ENCODE measurements at regions not wholly inside any gene's neighbourhood (a gene's known extent, or its start where the extent isn't known, plus 50 kb on each side); places are given as distances from the start of the nearest gene placed in this dataset.

DNA sequence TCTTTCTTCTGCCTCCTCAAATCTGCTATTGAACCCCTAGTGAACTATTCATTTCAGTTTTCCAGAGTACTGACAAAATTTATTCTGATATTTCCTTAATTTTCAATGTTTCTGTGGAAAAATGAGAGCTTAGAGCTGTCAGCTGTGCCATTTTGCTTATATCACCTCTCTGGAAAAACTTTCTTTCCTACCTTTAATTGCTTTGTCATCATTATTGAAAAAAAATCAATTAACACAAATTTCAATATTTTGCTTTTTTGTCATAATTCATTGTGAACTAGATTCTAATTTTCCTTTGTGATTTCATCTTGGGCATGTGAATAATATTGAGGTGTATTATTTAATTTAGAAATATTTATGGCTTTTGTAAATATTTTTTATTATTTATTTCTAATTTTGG is 126.5 kb downstream of the C1orf94 start:
- Histone ChIP-seq H3K9me3 (no peaks in the 10 kb centered on the region), H3K4me1 (no peaks in the 10 kb centered on the region), H3K27ac (no peak overlapping the region), H3K4me2 (no peak overlapping the region), H3K4me3 (no peak overlapping the region)
- ChIA-PET CTCF (no interaction called here), POLR2A (no interaction called here)
- DNase-seq (ENCODE audit: low read depth in 1 of 2, low spot score in 1 of 2): no peak
- TF ChIP-seq MAFK (IDR thresholded peaks at IDR 0.05; ENCODE audit: partially characterized antibody): peak; percentile 57
- TF ChIP-seq SMC3 (IDR thresholded peaks at IDR 0.05): no peak
- no peak for FAIRE-seq
- no peak for ATAC-seq

DNA sequence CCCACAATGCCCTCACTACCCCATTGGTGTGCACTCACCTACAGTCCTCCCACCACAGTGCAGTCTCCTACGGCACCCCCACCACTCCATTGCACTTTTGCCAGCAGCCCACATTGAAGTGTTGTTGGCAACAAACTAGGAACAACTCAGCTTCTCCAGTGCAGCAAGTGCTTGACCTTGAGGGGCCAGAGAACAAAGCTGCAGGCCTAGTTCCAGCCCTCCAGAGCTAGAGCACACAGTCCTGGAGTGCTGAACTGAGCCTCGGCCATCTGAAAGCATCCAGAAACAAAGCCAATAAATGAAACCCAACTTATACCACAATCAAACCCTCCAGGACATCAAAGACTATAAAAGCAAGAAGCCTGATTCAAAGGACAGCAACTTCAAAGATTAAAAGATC is 129.9 kb downstream of the C1orf94 start:
- Histone ChIP-seq H3K4me2 (no peak overlapping the region), H3K4me3 (no peak overlapping the region), H3K9me3 (no peaks in the 10 kb centered on the region), H3K27ac (no peak overlapping the region), H3K4me1 (no peaks in the 10 kb centered on the region)
- no peak for TF ChIP-seq PHF8 (IDR thresholded peaks at IDR 0.05; ENCODE audit: borderline replicate concordance, low read depth)
- TF ChIP-seq, protein P1, sequence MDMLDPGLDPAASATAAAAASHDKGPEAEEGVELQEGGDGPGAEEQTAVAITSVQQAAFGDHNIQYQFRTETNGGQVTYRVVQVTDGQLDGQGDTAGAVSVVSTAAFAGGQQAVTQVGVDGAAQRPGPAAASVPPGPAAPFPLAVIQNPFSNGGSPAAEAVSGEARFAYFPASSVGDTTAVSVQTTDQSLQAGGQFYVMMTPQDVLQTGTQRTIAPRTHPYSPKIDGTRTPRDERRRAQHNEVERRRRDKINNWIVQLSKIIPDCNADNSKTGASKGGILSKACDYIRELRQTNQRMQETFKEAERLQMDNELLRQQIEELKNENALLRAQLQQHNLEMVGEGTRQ (IDR thresholded peaks at IDR 0.05): no peak
- TF ChIP-seq HOXB13 (CRISPR knock-in tag; IDR thresholded peaks at IDR 0.05; ENCODE audit: low read depth): no peak
- no peak for TF ChIP-seq BHLHE40 (IDR thresholded peaks at IDR 0.05; ENCODE audit: low read depth, low read length)
- no peak for TF ChIP-seq RFX5 (IDR thresholded peaks at IDR 0.05)
- no peak for TF ChIP-seq CEBPB (IDR thresholded peaks at IDR 0.05)
- TF ChIP-seq HOXB5 (CRISPR knock-in tag; IDR thresholded peaks at IDR 0.05): no peak
- no peak for TF ChIP-seq FOXS1 (CRISPR knock-in tag; IDR thresholded peaks at IDR 0.05)
- TF ChIP-seq HDAC2 (IDR thresholded peaks at IDR 0.05): no peak
- TF ChIP-seq, protein P2, sequence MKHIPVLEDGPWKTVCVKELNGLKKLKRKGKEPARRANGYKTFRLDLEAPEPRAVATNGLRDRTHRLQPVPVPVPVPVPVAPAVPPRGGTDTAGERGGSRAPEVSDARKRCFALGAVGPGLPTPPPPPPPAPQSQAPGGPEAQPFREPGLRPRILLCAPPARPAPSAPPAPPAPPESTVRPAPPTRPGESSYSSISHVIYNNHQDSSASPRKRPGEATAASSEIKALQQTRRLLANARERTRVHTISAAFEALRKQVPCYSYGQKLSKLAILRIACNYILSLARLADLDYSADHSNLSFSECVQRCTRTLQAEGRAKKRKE (CRISPR knock-in tag; IDR thresholded peaks at IDR 0.05; ENCODE audit: low read depth): no peak
- TF ChIP-seq CHD4 (IDR thresholded peaks at IDR 0.05; ENCODE audit: borderline replicate concordance): no peak
- TF ChIP-seq, protein P3, sequence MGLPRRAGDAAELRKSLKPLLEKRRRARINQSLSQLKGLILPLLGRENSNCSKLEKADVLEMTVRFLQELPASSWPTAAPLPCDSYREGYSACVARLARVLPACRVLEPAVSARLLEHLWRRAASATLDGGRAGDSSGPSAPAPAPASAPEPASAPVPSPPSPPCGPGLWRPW (IDR thresholded peaks at IDR 0.05): no peak
- TF ChIP-seq JUN (IDR thresholded peaks at IDR 0.05): no peak
- TF ChIP-seq NPAS2 (CRISPR knock-in tag; IDR thresholded peaks at IDR 0.05; ENCODE audit: borderline replicate concordance): no peak
- TF ChIP-seq, protein P4, sequence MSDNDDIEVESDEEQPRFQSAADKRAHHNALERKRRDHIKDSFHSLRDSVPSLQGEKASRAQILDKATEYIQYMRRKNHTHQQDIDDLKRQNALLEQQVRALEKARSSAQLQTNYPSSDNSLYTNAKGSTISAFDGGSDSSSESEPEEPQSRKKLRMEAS (IDR thresholded peaks at IDR 0.05): no peak
- TF ChIP-seq, protein P5, sequence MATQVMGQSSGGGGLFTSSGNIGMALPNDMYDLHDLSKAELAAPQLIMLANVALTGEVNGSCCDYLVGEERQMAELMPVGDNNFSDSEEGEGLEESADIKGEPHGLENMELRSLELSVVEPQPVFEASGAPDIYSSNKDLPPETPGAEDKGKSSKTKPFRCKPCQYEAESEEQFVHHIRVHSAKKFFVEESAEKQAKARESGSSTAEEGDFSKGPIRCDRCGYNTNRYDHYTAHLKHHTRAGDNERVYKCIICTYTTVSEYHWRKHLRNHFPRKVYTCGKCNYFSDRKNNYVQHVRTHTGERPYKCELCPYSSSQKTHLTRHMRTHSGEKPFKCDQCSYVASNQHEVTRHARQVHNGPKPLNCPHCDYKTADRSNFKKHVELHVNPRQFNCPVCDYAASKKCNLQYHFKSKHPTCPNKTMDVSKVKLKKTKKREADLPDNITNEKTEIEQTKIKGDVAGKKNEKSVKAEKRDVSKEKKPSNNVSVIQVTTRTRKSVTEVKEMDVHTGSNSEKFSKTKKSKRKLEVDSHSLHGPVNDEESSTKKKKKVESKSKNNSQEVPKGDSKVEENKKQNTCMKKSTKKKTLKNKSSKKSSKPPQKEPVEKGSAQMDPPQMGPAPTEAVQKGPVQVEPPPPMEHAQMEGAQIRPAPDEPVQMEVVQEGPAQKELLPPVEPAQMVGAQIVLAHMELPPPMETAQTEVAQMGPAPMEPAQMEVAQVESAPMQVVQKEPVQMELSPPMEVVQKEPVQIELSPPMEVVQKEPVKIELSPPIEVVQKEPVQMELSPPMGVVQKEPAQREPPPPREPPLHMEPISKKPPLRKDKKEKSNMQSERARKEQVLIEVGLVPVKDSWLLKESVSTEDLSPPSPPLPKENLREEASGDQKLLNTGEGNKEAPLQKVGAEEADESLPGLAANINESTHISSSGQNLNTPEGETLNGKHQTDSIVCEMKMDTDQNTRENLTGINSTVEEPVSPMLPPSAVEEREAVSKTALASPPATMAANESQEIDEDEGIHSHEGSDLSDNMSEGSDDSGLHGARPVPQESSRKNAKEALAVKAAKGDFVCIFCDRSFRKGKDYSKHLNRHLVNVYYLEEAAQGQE (IDR thresholded peaks at IDR 0.05): no peak
- CTCF ChIA-PET: no interaction called here
- no peak for FAIRE-seq
- no peak for ATAC-seq
- no peak for DNase-seq (ENCODE audit: low read depth in 1 of 2, low spot score in 1 of 2)
- POLR2A ChIA-PET: no interaction called here
- WGBS (ENCODE audit: missing lambda C conversion rate): 0% methylated on average over 2 of the region's 2 CpGs

DNA sequence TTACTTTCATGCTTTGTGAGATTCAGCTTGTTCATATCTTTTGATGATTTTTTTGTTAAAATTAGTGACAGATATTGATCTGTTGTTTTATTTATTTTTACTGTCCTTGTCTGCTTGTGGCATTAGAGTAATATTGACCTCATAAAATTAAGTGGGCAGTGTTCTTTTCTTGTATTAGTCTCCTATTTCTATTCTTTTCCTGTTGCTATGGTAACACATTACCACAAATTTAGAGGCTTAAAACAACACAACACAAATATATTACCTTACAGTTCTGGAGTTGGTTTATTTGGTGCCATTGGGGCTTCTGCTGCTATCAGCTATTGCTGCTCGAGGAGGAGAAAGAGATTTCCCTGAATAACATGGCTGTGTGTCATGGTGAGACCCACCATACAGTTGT is 135.7 kb downstream of the C1orf94 start:
- Histone ChIP-seq H3K9me3 (no peaks in the 10 kb centered on the region), H3K4me2 (no peak overlapping the region), H3K4me1 (no peaks in the 10 kb centered on the region), H3K27ac (no peak overlapping the region), H3K4me3 (no peak overlapping the region)
- 0% methylated on average over 1 of the region's 1 CpG for WGBS (ENCODE audit: missing lambda C conversion rate)
- CTCF ChIA-PET: no interaction called here
- ATAC-seq (no peak), FAIRE-seq (no peak), DNase-seq (ENCODE audit: low read depth in 1 of 2, low spot score in 1 of 2) (no peak)
- POLR2A ChIA-PET: no interaction called here
- TF ChIP-seq, protein P3 (IDR thresholded peaks at IDR 0.05): no peak
- TF ChIP-seq ZSCAN20 (CRISPR knock-in tag; IDR thresholded peaks at IDR 0.05) (no peak), HDAC2 (IDR thresholded peaks at IDR 0.05) (no peak), CBX2 (IDR thresholded peaks at IDR 0.05; ENCODE audit: borderline replicate concordance, low read depth) (no peak), RNF2 (IDR thresholded peaks at IDR 0.05; ENCODE audit: borderline replicate concordance, low read depth) (no peak), PHF8 (IDR thresholded peaks at IDR 0.05; ENCODE audit: borderline replicate concordance, low read depth) (no peak), RCOR1 (IDR thresholded peaks at IDR 0.05; ENCODE audit: low read depth, low read length) (no peak), ZC3H11A (IDR thresholded peaks at IDR 0.05) (no peak), JUN (IDR thresholded peaks at IDR 0.05) (no peak), CEBPB (IDR thresholded peaks at IDR 0.05) (no peak), FOXS1 (CRISPR knock-in tag; IDR thresholded peaks at IDR 0.05) (no peak), HOXB13 (CRISPR knock-in tag; IDR thresholded peaks at IDR 0.05; ENCODE audit: low read depth) (no peak), EHMT2 (IDR thresholded peaks at IDR 0.05; ENCODE audit: low read depth) (no peak), ESRRA (IDR thresholded peaks at IDR 0.05; ENCODE audit: borderline replicate concordance, low read length) (no peak), FOSB (CRISPR knock-in tag; IDR thresholded peaks at IDR 0.05) (no peak)
- TF ChIP-seq, protein P6, sequence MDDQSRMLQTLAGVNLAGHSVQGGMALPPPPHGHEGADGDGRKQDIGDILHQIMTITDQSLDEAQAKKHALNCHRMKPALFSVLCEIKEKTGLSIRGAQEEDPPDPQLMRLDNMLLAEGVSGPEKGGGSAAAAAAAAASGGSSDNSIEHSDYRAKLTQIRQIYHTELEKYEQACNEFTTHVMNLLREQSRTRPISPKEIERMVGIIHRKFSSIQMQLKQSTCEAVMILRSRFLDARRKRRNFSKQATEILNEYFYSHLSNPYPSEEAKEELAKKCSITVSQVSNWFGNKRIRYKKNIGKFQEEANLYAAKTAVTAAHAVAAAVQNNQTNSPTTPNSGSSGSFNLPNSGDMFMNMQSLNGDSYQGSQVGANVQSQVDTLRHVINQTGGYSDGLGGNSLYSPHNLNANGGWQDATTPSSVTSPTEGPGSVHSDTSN (IDR thresholded peaks at IDR 0.05): no peak
- TF ChIP-seq, protein P7, sequence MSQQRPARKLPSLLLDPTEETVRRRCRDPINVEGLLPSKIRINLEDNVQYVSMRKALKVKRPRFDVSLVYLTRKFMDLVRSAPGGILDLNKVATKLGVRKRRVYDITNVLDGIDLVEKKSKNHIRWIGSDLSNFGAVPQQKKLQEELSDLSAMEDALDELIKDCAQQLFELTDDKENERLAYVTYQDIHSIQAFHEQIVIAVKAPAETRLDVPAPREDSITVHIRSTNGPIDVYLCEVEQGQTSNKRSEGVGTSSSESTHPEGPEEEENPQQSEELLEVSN (IDR thresholded peaks at IDR 0.05; ENCODE audit: borderline replicate concordance, low read depth): no peak
